GM12872 (cell line): ENCODE measurements at regions not wholly inside any gene's neighbourhood (a gene's known extent, or its start where the extent isn't known, plus 50 kb on each side); places are given as distances from the start of the nearest gene placed in this dataset.

Experiments
- TF ChIP-seq, protein P1 (sequence below): IDR thresholded peaks from 3 replicates; pipeline ENCODE4 v1.5.1; 2011; ENCODE audit warnings: low read depth, mild to moderate bottlenecking, low read length, moderate library complexity; ENCODE audit not compliant: insufficient read depth

GRCh38 chr13:84405286-84405685 is 523.0 kb upstream of the SLITRK1 start:
- TF ChIP-seq, protein P1, sequence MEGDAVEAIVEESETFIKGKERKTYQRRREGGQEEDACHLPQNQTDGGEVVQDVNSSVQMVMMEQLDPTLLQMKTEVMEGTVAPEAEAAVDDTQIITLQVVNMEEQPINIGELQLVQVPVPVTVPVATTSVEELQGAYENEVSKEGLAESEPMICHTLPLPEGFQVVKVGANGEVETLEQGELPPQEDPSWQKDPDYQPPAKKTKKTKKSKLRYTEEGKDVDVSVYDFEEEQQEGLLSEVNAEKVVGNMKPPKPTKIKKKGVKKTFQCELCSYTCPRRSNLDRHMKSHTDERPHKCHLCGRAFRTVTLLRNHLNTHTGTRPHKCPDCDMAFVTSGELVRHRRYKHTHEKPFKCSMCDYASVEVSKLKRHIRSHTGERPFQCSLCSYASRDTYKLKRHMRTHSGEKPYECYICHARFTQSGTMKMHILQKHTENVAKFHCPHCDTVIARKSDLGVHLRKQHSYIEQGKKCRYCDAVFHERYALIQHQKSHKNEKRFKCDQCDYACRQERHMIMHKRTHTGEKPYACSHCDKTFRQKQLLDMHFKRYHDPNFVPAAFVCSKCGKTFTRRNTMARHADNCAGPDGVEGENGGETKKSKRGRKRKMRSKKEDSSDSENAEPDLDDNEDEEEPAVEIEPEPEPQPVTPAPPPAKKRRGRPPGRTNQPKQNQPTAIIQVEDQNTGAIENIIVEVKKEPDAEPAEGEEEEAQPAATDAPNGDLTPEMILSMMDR: no peak

DNA sequence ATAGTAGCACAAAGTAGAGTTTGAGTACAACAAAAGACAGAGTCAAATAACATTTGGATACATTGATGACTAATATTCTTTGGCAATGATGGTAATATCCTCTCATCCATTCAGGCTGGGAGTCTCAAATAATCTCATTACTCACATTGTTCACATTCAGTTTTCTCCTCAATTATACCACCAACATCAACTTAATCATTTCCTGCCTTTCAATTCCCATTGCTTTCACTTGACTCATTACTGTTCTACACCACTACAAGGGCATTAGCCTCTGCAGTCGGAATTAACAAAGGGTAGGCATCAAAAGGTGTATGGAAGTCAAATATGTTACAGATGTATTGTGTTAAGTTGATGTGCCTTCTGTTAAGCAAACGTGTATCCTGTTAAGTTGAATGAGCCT is 518.4 kb upstream of the SLITRK1 start:
- TF ChIP-seq, protein P1: no peak

DNA sequence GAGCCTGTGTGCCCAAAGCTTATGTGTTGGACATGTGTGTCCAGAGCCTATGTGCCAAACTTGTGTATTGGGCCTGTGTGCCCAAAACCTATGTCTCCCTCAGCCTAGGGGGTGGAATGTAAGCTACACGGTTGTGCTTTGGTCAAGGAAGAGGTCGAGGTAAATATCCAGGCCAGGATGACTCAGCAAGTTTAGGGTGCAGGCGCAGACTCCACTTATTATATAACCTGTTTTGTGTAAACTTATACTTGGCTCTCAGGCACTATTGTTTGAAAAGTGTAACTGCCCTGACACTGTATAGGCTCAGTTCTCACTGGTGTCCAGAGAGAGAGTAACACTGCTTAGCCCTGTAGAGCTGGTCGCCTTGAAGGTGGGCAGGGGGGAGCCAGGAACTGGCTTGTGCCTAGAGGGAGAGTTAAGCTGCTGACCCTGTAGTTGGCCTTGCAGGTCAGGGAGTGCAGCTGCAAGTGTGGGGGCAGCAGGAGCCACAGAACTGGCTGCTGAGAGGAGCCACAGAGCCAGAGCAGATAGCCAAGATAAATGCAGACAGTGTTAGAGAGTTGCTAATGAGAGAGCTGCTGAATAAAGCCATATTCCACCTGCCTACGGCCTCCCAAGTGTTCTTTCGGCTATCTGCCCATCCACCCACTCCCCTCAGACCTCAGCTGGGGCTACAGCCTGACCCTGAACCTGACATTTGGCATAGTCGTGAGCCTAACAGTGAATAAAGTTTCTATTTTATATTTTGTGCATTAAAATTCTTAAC is 517.2 kb upstream of the SLITRK1 start:
- TF ChIP-seq, protein P1: no peak

- TF ChIP-seq, protein P1: no peak
Measured at GRCh38 chr13:84393981-84394625, 511.8 kb upstream of the SLITRK1 start.

GRCh38 chr13:84380866-84381265 is 498.6 kb upstream of the SLITRK1 start:
- TF ChIP-seq, protein P1: no peak

- TF ChIP-seq, protein P1: no peak
Measured at GRCh38 chr13:84377106-84377505, 494.8 kb upstream of the SLITRK1 start.

DNA sequence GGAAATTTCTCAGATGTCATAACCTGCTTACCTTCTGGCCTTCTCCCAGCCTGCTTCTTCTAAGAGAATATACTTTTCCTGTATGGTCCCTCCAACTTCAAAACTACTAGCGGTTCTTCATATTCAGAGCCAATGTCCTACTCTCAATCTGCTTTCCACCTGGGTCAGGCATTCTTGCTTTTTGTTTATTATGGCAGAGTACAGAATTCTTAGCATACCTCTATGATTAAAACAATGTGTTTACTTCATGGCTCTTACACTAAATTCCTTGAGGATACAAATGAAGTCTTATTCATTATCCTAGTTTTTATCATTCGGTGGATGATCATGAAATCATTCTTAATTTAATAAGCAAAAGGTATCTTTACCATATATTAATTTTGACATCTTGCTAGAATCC is 484.2 kb upstream of the SLITRK1 start:
- TF ChIP-seq, protein P1: no peak
